ENCODE measurements at regions not wholly inside any gene's neighbourhood (a gene's known extent, or its start where the extent isn't known, plus 50 kb on each side); places are given as distances from the start of the nearest gene placed in this dataset.

- no peak for DNase-seq (ENCODE audit: low read depth in 4 of 6, low spot score in 6 of 6)
- Histone ChIP-seq H3K4me3 (ENCODE audit: low read depth, low read length) (no peak overlapping the region), H3K27me3 (ENCODE audit: control insufficient read depth, insufficient read depth, low read length) (no peaks in the 10 kb centered on the region), H3K36me3 (ENCODE audit: control insufficient read depth, insufficient read depth, low read length) (no peaks in the 10 kb centered on the region), H3K9me3 (ENCODE audit: control insufficient read depth, insufficient read depth, low read length) (no peaks in the 10 kb centered on the region), H3K27ac (ENCODE audit: low read depth, low read length) (no peak overlapping the region), H3K4me1 (ENCODE audit: control insufficient read depth, insufficient read depth, low read length) (no peaks in the 10 kb centered on the region)
- 90% methylated on average over 6 of the region's 8 CpGs for WGBS (ENCODE audit: insufficient coverage)
These were observed 380.6 kb downstream of the FBXO15 start for GRCh38 chr18:73766910-73767515.

GRCh38 chr18:73758446-73758845 is 389.2 kb downstream of the FBXO15 start:
- Histone ChIP-seq H3K9me3 (ENCODE audit: control insufficient read depth, insufficient read depth, low read length) (no peaks in the 10 kb centered on the region), H3K36me3 (ENCODE audit: control insufficient read depth, insufficient read depth, low read length) (no peaks in the 10 kb centered on the region), H3K4me1 (ENCODE audit: control insufficient read depth, insufficient read depth, low read length) (no peaks in the 10 kb centered on the region), H3K27me3 (ENCODE audit: control insufficient read depth, insufficient read depth, low read length) (no peaks in the 10 kb centered on the region), H3K4me3 (ENCODE audit: low read depth, low read length) (no peak overlapping the region), H3K27ac (ENCODE audit: low read depth, low read length) (no peak overlapping the region)
- DNase-seq (ENCODE audit: low read depth in 4 of 6, low spot score in 6 of 6) = no peak
- whole genome bisulfite sequencing (ENCODE audit: insufficient coverage) = no CpG with 5 or more reads among the region's 2 CpGs

- DNase-seq (ENCODE audit: low read depth in 4 of 6, low spot score in 6 of 6) = no peak
- Histone ChIP-seq H3K27ac (ENCODE audit: low read depth, low read length) (no peak overlapping the region), H3K4me3 (ENCODE audit: low read depth, low read length) (no peak overlapping the region), H3K27me3 (ENCODE audit: control insufficient read depth, insufficient read depth, low read length) (no peaks in the 10 kb centered on the region), H3K36me3 (ENCODE audit: control insufficient read depth, insufficient read depth, low read length) (no peaks in the 10 kb centered on the region), H3K4me1 (ENCODE audit: control insufficient read depth, insufficient read depth, low read length) (no peaks in the 10 kb centered on the region), H3K9me3 (ENCODE audit: control insufficient read depth, insufficient read depth, low read length) (no peaks in the 10 kb centered on the region)
- WGBS (ENCODE audit: insufficient coverage) = 94% methylated on average over 24 of the region's 24 CpGs
These were observed 391.2 kb downstream of the FBXO15 start for GRCh38 chr18:73756256-73757091.

- no peaks in the 10 kb centered on the region for H3K9me3 ChIP-seq (ENCODE audit: control insufficient read depth, insufficient read depth, low read length)
- H3K27me3 ChIP-seq (ENCODE audit: control insufficient read depth, insufficient read depth, low read length) = no peaks in the 10 kb centered on the region
- H3K27ac ChIP-seq (ENCODE audit: low read depth, low read length) = no peak overlapping the region
- WGBS (ENCODE audit: insufficient coverage) = no CpG with 5 or more reads among the region's 2 CpGs
- no peaks in the 10 kb centered on the region for H3K4me1 ChIP-seq (ENCODE audit: control insufficient read depth, insufficient read depth, low read length)
- no peak overlapping the region for H3K4me3 ChIP-seq (ENCODE audit: low read depth, low read length)
- H3K36me3 ChIP-seq (ENCODE audit: control insufficient read depth, insufficient read depth, low read length) = no peaks in the 10 kb centered on the region
- no peak for DNase-seq (ENCODE audit: low read depth in 4 of 6, low spot score in 6 of 6)
These were observed 394.7 kb downstream of the FBXO15 start for GRCh38 chr18:73752965-73753364.

GRCh38 chr18:73752546-73752945 is 395.1 kb downstream of the FBXO15 start:
- no peak for DNase-seq (ENCODE audit: low read depth in 4 of 6, low spot score in 6 of 6)
- WGBS (ENCODE audit: insufficient coverage) = no CpG with 5 or more reads among the region's 4 CpGs
- Histone ChIP-seq H3K27me3 (ENCODE audit: control insufficient read depth, insufficient read depth, low read length) (no peaks in the 10 kb centered on the region), H3K4me1 (ENCODE audit: control insufficient read depth, insufficient read depth, low read length) (no peaks in the 10 kb centered on the region), H3K9me3 (ENCODE audit: control insufficient read depth, insufficient read depth, low read length) (no peaks in the 10 kb centered on the region), H3K4me3 (ENCODE audit: low read depth, low read length) (no peak overlapping the region), H3K27ac (ENCODE audit: low read depth, low read length) (no peak overlapping the region), H3K36me3 (ENCODE audit: control insufficient read depth, insufficient read depth, low read length) (no peaks in the 10 kb centered on the region)

- no peak overlapping the region for H3K4me3 ChIP-seq (ENCODE audit: low read depth, low read length)
- H3K9me3 ChIP-seq (ENCODE audit: control insufficient read depth, insufficient read depth, low read length) = no peaks in the 10 kb centered on the region
- H3K36me3 ChIP-seq (ENCODE audit: control insufficient read depth, insufficient read depth, low read length) = no peaks in the 10 kb centered on the region
- DNase-seq (ENCODE audit: low read depth in 4 of 6, low spot score in 6 of 6) = no peak
- no peaks in the 10 kb centered on the region for H3K4me1 ChIP-seq (ENCODE audit: control insufficient read depth, insufficient read depth, low read length)
- H3K27me3 ChIP-seq (ENCODE audit: control insufficient read depth, insufficient read depth, low read length) = no peaks in the 10 kb centered on the region
- H3K27ac ChIP-seq (ENCODE audit: low read depth, low read length) = no peak overlapping the region
- WGBS (ENCODE audit: insufficient coverage) = no CpG with 5 or more reads among the region's 5 CpGs
These were observed 397.6 kb downstream of the FBXO15 start for GRCh38 chr18:73750052-73750451.

- no CpG with 5 or more reads among the region's 2 CpGs for WGBS (ENCODE audit: insufficient coverage)
- Histone ChIP-seq H3K4me3 (ENCODE audit: low read depth, low read length) (no peak overlapping the region), H3K27me3 (ENCODE audit: control insufficient read depth, insufficient read depth, low read length) (no peaks in the 10 kb centered on the region), H3K9me3 (ENCODE audit: control insufficient read depth, insufficient read depth, low read length) (no peaks in the 10 kb centered on the region), H3K36me3 (ENCODE audit: control insufficient read depth, insufficient read depth, low read length) (no peaks in the 10 kb centered on the region), H3K4me1 (ENCODE audit: control insufficient read depth, insufficient read depth, low read length) (no peaks in the 10 kb centered on the region), H3K27ac (ENCODE audit: low read depth, low read length) (no peak overlapping the region)
- no peak for DNase-seq (ENCODE audit: low read depth in 4 of 6, low spot score in 6 of 6)
These were observed 398.3 kb downstream of the FBXO15 start for GRCh38 chr18:73749304-73749703.

- H3K27ac ChIP-seq (ENCODE audit: low read depth, low read length) = no peak overlapping the region
- no peaks in the 10 kb centered on the region for H3K9me3 ChIP-seq (ENCODE audit: control insufficient read depth, insufficient read depth, low read length)
- no peaks in the 10 kb centered on the region for H3K4me1 ChIP-seq (ENCODE audit: control insufficient read depth, insufficient read depth, low read length)
- peak in 2 of 6 donors; percentile 64 to 84 for DNase-seq (ENCODE audit: low read depth in 4 of 6, low spot score in 6 of 6)
- no peak overlapping the region for H3K4me3 ChIP-seq (ENCODE audit: low read depth, low read length)
- no peaks in the 10 kb centered on the region for H3K36me3 ChIP-seq (ENCODE audit: control insufficient read depth, insufficient read depth, low read length)
- H3K27me3 ChIP-seq (ENCODE audit: control insufficient read depth, insufficient read depth, low read length) = no peaks in the 10 kb centered on the region
- 33% methylated on average over 1 of the region's 4 CpGs for WGBS (ENCODE audit: insufficient coverage)
These were observed 398.9 kb downstream of the FBXO15 start for GRCh38 chr18:73748731-73749130.

- no peaks in the 10 kb centered on the region for H3K27me3 ChIP-seq (ENCODE audit: control insufficient read depth, insufficient read depth, low read length)
- H3K9me3 ChIP-seq (ENCODE audit: control insufficient read depth, insufficient read depth, low read length) = no peaks in the 10 kb centered on the region
- H3K27ac ChIP-seq (ENCODE audit: low read depth, low read length) = no peak overlapping the region
- H3K36me3 ChIP-seq (ENCODE audit: control insufficient read depth, insufficient read depth, low read length) = no peaks in the 10 kb centered on the region
- H3K4me1 ChIP-seq (ENCODE audit: control insufficient read depth, insufficient read depth, low read length) = no peaks in the 10 kb centered on the region
- H3K4me3 ChIP-seq (ENCODE audit: low read depth, low read length) = no peak overlapping the region
- no peak for DNase-seq (ENCODE audit: low read depth in 4 of 6, low spot score in 6 of 6)
These were observed 401.5 kb downstream of the FBXO15 start for GRCh38 chr18:73746101-73746500.

GRCh38 chr18:73742957-73743356 is 404.7 kb downstream of the FBXO15 start:
- WGBS (ENCODE audit: insufficient coverage) = no CpG with 5 or more reads among the region's 2 CpGs
- Histone ChIP-seq H3K4me3 (ENCODE audit: low read depth, low read length) (no peak overlapping the region), H3K36me3 (ENCODE audit: control insufficient read depth, insufficient read depth, low read length) (no peaks in the 10 kb centered on the region), H3K9me3 (ENCODE audit: control insufficient read depth, insufficient read depth, low read length) (no peaks in the 10 kb centered on the region), H3K4me1 (ENCODE audit: control insufficient read depth, insufficient read depth, low read length) (no peaks in the 10 kb centered on the region), H3K27me3 (ENCODE audit: control insufficient read depth, insufficient read depth, low read length) (no peaks in the 10 kb centered on the region), H3K27ac (ENCODE audit: low read depth, low read length) (no peak overlapping the region)
- DNase-seq (ENCODE audit: low read depth in 4 of 6, low spot score in 6 of 6) = no peak
